OCI-LY7 (cell line): ENCODE measurements at regions not wholly inside any gene's neighbourhood (a gene's known extent, or its start where the extent isn't known, plus 50 kb on each side); places are given as distances from the start of the nearest gene placed in this dataset.

Source experiments
- CTCF ChIP-seq: fragments of 200-600 bp; sonication (generic); conservative IDR thresholded peaks from 2 replicates; pipeline ENCODE4 v1.5.1; 2014; ENCODE audit warnings: mild to moderate bottlenecking, antibody characterized with exemption, low read length, moderate library complexity, mixed read lengths
- EZH2phosphoT487 ChIP-seq: fragments of 200-600 bp; sonication (generic); IDR thresholded peaks from 2 replicates; pipeline ENCODE4 v1.6.1; 2018; ENCODE audit warnings: low read depth, borderline replicate concordance, mild to moderate bottlenecking, mixed run types, antibody characterized with exemption, low read length, moderate library complexity, mixed read lengths

GRCh38 chr10:3433131-3433530, 260.5 kb upstream of the PITRM1 start:
- TF ChIP-seq CTCF (no peak), EZH2phosphoT487 (no peak)
